ENCODE measurements at regions not wholly inside any gene's neighbourhood (a gene's known extent, or its start where the extent isn't known, plus 50 kb on each side); places are given as distances from the start of the nearest gene placed in this dataset.
"Not testable (repeated sequence)": the region's sequence is repeated elsewhere in the genome, so short reads cannot be mapped to it uniquely, and the experiment has no call there.

DNA sequence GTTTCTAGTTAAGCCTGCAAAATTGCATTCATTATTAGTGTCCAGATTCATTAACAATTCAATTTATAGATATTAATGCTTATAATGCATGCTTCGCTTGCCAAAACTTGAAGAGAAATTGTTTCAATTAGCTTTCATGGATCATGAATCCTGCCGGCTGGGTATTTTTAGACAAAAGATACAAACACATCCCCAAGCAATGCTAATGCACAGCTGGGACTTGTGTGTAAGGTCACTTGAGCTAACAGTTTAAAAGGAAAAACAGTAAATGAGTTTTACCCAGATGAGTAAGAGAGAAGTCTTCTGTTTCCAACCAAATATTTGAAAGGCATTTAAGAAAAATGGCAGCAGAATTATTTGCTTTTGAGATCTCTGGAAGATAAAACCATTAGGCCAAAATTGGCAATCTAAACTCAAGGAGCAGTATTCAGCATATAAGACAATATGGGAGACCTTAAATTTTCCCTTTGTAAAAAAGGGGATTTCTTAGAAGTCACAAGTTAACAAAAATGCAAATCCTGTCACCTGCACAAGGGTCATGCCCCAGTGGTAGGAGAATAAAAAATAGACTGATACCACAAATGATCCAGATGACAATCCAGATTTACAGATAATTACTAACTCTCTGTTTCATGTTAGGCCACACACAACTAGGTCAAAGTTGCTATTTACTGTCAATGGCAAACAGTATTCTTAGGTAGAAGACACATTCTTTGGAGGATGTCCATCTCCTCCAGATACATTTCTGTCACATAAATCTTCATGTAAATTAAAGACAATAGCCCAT lies 418.4 kb upstream of the PMFBP1 start:
- DNase-seq = no peak

GRCh38 chr16:72588551-72588950 lies 416.6 kb upstream of the PMFBP1 start:
- no peak for DNase-seq

DNA sequence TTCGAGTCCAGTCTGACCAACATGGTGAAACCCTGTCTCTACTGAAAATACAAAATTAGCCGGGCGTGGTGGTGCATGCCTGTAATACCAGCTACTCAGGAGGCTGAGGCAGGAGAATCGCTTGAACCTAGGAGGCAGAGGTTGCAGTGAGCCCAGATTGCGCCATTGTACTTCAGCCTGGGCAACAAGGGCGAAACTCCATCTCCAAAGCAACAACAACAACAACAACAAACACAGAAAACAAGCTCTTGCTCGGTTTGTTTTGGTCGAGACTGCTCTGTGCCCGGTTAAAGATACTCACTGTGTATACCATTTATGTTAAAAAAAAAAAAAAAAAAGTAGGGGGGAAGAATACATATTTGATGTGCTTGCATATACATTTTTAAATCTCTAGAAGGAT lies 406.1 kb upstream of the PMFBP1 start:
- not testable (repeated sequence) for DNase-seq

DNA sequence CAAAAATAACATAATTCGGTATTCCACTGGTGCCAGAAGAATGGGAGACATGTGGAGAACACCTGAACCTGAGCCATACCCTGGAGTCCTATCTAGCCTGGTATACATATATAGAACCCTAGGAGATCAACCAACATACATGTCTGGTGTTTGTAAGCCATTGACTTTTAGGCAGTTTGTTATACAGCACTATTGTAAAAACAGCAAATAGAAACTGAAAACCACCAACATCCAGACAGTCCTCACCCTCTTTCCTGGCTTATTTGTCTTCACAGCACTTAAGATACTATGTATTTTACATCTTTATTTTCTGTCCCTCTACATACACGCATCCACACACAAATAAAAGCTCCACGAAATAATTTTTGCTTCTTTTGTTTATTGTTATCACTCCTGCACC lies 404.2 kb upstream of the PMFBP1 start:
- DNase-seq = no peak

DNA sequence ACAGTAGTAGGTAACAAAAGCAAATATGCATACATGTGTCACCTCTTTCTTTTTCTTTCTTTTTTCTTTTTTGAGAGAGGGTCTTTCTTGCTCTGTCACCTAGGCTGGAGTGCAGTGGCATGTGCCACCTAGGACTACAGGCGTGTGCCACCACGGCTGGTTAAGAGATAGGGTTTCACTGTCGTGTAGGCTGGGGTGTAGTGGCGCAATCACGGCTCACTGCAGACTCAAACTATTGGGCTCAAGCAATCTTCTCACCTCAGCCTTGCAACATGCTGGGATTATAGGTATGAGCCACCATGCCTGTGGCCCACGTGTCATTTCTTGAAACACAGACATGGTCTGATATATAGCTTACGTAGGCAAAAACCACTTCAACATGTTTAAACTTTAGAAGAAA lies 397.7 kb upstream of the PMFBP1 start:
- DNase-seq = no peak

DNA sequence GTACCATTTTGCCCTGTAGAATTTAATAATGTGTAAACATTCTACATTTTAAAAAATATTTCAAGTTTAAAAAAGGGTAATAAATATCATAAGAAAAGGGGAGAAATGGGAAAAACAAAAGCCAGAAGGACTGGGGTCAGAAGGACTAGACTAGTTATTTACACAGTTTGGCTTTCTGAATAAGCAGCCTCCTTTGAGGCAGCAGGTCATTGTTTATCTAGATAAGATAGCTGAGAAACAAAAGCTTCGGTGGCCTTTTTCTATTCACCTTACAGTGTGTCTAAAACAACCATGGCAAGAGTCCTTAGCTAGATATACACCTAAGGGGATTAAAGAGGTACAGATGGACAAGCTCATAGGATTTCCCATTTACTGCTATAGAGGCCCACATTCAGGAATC lies 396.5 kb upstream of the PMFBP1 start:
- no peak for DNase-seq

GRCh38 chr16:72566174-72566573 lies 394.2 kb upstream of the PMFBP1 start:
- DNase-seq = no peak

DNA sequence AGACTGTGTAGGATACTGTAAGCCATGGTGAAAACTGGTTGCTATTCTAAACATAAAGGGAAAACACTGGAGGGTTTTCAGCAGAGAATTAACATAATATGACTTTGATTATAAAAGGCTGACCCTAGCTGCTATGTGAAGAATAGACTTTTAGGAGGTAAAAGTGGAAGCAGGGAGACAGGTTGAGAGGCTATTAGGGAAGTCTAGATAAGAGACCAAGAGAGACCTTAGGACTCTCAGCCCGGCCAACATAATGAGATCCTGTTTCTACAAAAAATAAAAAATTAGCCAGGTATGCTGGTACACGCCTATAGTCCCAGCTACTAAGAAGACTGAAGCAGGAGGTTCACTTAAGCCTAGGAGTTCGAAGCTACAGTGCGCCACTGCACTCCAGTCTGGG lies 393.2 kb upstream of the PMFBP1 start:
- no peak for DNase-seq

DNA sequence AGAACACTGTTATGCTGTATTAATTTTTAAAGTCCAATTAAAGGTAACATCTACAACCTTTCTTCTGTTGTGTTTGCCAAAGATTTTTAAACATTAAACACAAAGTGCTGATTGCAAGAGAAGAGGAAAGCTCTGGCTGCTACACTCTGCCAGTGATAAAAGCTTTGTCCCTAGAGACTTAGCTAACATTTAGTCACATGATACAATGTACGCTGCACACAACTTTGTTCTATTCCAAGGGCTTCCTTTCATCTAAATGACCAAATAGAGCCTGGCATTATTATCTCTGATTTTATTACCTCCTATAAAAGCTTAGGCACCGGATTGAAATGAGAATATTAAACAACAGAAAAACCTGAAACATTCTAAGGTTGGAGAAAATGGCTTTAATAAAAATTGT lies 388.7 kb upstream of the PMFBP1 start:
- no peak for DNase-seq

DNA sequence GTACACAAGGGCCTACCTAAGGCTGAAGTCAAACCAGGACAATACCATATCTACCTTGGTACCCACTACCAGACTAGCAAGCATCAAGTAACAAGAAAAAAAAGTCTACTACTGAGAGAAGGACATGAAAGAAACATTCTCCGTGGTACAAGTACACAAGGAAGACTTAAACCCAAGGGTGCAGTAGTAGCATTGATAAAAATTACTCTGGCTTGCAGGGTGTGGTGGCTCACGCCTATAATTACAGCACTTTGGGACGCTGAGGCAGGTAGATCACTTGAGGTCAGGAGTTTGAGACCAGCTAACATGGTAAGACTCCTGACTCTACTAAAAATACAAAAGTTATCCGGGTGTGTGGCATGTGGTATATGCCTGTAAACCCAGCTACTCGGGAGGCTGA lies 386.5 kb upstream of the PMFBP1 start:
- no peak for DNase-seq

DNA sequence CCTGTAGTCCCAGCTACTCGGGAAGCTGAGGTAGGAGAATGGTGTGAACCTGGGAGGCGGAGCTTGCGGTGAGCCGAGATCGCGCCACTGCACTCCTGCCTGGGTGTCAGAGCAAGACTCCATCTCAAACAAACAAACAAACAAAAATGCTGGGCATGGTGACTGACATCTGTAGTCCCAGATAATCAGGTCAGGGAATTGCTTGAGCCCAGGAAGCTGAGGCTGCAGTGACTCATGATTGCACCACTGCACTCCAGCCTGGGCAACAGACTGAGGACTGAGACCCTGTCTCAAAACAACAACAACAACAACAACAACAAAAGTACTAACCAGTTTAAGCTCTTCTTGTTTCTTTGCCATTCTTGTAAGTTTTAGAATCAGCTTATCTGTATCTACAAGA lies 383.0 kb upstream of the PMFBP1 start:
- DNase-seq = no peak

DNA sequence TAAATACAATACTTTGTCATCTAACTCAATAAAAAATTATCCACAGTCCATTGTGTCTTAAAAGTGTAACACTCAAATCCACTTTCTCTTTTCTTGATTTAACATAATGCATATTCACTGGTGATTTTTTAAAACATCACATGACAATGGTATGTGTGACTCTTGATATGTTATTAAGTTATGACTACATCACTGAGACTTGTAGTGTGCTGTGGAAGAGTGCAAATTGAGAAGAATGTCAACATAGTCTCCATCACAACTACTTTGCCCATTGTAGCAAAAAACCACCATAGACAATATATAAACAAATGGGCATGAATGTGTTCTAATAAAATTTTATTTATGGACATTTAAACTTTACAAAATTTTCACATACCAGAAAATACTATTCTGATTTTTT lies 380.7 kb upstream of the PMFBP1 start:
- no peak for DNase-seq

GRCh38 chr16:72551649-72552048 lies 379.7 kb upstream of the PMFBP1 start:
- no peak for DNase-seq

DNA sequence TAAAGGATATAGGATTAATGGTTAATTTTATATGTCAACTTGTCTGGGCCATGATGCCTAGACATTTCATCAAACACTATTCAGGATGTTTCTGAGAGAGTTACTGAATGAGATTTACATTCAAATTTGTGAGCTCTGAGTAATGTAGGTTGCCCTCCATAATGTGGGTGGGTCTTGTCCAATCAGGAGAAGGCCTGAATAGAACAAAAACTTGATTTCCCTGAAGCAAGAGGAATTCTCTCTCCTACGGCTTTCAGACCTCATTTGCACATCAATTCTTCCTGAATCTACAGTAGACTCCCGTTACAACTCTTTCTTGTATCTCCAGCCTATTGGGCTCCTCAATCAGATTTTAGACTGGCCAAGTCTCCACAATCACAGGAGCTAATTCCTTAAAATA lies 377.9 kb upstream of the PMFBP1 start:
- DNase-seq = no peak

DNA sequence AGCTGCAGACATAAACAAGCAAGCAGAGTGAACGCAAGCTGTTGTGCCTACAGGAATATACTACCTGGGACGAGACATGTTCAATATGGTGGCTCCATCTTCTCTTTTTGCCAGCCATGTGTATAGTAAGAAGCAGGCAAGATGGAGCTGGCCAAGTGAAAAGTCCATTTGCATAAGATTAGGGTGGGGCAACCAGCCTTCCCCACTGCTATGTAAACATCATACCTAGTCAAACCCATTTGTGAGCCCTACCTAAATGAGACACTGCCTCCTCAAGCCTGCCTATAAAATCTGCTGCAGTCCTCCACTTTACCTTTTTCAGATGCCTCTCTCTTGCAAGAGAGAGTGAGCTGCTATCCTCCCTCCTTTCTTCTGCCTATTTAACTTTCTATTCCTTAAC lies 370.1 kb upstream of the PMFBP1 start:
- no peak for DNase-seq

DNA sequence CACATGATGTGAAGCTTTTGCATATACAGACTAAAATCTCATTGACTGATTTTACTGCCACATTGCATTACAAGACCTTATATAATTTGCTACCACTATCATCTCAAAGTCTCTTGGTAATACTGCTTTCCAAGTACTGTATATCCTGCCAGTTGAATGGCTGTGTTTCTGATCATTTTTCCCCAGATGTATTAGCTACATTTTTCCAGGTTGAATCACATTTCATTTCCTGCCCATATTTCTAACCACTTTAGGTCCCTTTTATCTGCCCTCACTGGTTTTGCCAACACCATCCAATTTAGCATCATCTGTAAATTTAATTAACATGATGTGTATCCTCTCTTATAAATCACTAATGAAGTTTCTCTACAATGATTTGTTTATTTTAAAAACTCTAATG lies 365.7 kb upstream of the PMFBP1 start:
- DNase-seq = no peak

DNA sequence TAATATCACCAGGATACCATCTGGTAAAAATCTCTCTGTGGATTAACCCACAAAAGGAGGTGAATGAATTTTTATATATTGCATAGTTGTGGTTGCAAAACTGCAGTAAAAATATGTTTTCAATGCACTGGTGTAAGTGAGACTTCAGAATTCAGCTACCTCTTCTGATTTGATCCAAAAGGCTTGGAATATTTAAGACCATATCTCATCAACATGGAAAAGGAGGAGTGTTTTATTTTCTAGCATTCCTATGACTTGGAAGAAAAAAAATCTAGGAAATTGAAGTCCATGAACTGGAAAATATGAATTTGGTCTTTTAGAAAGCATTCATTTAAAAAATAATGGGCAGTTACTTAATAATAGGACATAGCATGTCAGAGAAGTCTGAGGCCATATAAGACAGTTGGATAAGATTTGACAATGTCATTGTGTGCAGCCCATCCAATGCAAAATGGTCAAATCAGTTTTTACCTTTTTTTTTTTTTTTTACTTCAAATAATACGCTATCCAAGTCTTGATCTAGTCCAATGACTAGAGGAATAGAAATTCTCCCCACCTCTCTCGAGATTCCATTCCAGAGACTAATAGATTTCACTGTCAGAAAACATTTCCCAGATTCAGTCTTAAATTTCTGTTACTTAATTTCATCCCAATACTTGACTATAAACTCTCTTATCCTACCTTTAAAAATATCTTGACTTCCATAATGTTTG lies 364.9 kb upstream of the PMFBP1 start:
- no peak for DNase-seq

DNA sequence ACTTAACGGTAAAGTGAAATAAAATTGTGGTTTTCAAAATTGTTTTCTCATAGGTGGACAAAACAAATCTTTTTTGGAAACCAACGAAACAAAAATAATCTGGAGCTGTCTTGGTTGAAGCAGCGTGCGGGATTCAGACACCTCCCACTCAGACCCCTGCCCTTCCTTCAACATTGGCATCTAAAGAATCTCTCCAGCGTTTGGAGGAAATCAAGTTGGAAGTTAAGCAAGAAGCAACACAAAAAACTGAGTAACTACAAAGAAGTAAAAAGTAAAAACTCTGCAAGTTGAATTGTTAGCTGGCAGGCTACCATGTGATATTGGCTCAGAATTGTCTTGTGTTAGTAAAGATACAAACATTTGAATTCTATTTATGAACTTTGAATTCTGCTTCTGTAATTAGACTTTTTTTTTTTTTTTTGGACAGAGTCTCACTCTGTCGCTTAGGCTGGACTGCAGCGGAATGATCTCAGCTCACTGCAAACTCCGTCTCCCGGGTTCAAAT lies 361.0 kb upstream of the PMFBP1 start:
- DNase-seq = no peak

DNA sequence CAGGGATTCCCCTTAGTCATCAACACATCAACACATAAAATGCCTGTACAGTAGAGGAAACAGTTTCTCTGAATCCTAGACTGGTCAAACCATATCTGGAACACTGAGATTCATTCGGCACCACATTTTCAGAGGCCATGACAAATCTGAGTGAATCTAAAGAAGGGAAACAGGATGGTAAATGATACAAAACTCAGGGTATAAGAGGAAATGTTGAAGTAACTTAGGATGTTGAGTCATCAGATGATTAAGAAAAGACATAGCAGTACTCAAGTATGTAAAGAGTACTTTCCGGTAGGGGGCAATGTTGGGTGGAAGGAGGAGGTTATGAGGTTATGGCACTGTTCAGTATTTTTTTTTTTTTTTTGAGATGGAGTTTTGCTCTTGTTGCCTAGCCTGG lies 358.5 kb upstream of the PMFBP1 start:
- DNase-seq = no peak

DNA sequence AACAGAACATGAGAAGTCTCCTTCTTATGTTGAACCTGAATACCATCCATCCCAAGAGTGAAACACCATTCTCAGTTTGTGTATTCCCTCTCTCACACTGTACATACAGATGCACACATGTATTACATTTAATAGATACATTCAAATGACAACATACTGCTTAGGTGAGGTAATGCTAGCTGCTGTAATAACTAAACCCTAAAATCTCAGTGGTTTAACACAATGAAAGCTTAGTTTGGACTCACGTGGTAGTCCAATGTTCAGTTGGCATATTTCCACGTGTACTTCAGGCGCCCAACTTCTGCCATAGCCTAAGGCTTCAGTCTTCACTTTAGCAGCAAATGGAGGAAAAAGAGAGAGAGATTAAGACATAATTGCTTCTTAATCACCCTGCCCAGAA lies 351.1 kb upstream of the PMFBP1 start:
- DNase-seq = no peak

- DNase-seq = no peak
Observed at GRCh38 chr16:72517154-72517553, 345.2 kb upstream of the PMFBP1 start.

- no peak for DNase-seq
Observed at GRCh38 chr16:72511171-72511570, 339.2 kb upstream of the PMFBP1 start.

DNA sequence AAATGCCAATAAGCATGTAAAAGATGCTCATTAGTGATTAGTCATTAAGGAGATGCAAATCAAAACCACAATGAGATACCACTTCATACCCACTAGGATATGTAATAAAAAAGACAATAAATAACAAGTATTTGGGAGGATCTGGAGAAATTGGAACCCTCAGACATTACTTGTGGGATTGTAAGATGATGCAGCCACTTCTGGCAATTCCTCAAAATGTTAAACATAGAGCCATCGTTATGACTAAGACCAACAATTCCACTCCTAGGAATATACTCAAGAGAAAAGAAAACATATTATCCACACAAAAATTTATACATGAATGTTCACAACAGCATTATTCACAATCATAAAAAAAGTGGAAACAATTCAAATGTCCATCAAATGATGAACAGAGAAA lies 336.2 kb upstream of the PMFBP1 start:
- no peak for DNase-seq

- no peak for DNase-seq
Observed at GRCh38 chr16:72502594-72503005, 330.6 kb upstream of the PMFBP1 start.
